Heart left ventricle (tissue), 16 donors: ENCODE measurements at regions not wholly inside any gene's neighbourhood (a gene's known extent, or its start where the extent isn't known, plus 50 kb on each side); places are given as distances from the start of the nearest gene placed in this dataset.

Experiments used
- ATAC-seq, 4 donors: fragments of 200-7000 bp; cut with Tn5 transposase; one replicate each; pipeline ENCODE4 v1.9.1; 2020 to 2022; ENCODE audit warnings: moderate library complexity in 4 of 4, mild to moderate bottlenecking in 3 of 4, moderate number of reproducible peaks in 1 of 4
- DNase-seq, 5 donors: peaks; one replicate each; pipeline ENCODE4 v3.0.0-alpha.2; 2020
- H3K27ac ChIP-seq, 12 donors: fragments of 200-600 bp; sonication (generic) in 4 of 12; one replicate each; pipeline versions ENCODE4 v1.5.0 to v1.8.0; 2016 to 2022; ENCODE audit warnings: mild to moderate bottlenecking in 2 of 12
- H3K27me3 ChIP-seq, 9 donors: fragments of 200-600 bp; sonication (generic) in 2 of 9; one replicate each; pipeline versions ENCODE4 v1.5.1 to v1.8.0; 2016 to 2022; ENCODE audit warnings: mild to moderate bottlenecking in 3 of 9
- H3K36me3 ChIP-seq, 9 donors: fragments of 200-600 bp; sonication (generic) in 2 of 9; one replicate each; pipeline versions ENCODE4 v1.5.0 to v1.8.0; 2018 to 2022; ENCODE audit warnings: mild to moderate bottlenecking in 2 of 9
- H3K4me1 ChIP-seq, 12 donors: fragments of 200-600 bp; sonication (generic) in 4 of 12; one replicate each; pipeline versions ENCODE4 v1.5.0 to v1.8.0; 2016 to 2022; ENCODE audit warnings: mild to moderate bottlenecking in 3 of 12
- H3K4me3 ChIP-seq, 12 donors: fragments of 200-600 bp; sonication (generic) in 4 of 12; one replicate each; pipeline versions ENCODE4 v1.5.0 to v1.8.0; 2017 to 2022; ENCODE audit warnings: mild to moderate bottlenecking in 9 of 12, moderate library complexity in 4 of 12
- H3K9me3 ChIP-seq, 12 donors: fragments of 200-600 bp; sonication (generic) in 4 of 12; one replicate each; pipeline versions ENCODE4 v1.5.0 to v1.8.0; 2016 to 2022; ENCODE audit warnings: mild to moderate bottlenecking in 1 of 12
- POLR2A ChIP-seq, 2 donors: fragments of 450-650 bp; IDR thresholded peaks; one replicate each; pipeline ENCODE4 v1.6.1; 2017; ENCODE audit warnings: antibody characterized with exemption in 2 of 2, mild to moderate bottlenecking in 2 of 2, moderate library complexity in 2 of 2
- WGBS, 4 donors: extraction: QIAGEN DNeasy Blood & Tissue Kit in 2 of 4; methylation state at CpG; one replicate each; pipeline versions ENCODE4 v1.1.5 to v1.1.7; 2013 to 2018; 5-methylcytosine and 5-hydroxymethylcytosine counted together
- intact Hi-C, 10 donors: fragments of 100-400 bp; cut with DNase I; formaldehyde crosslinking; loops; one replicate each; pipeline versions ENCODE4 v1.11.1 to v1.14.2; 2022
- TF ChIP-seq, protein P1 (sequence below), 12 donors: fragments of 200-600 bp; sonication (generic) in 4 of 12; IDR thresholded peaks; one replicate each; pipeline versions ENCODE4 v1.5.0 to v1.8.0; 2018 to 2022; ENCODE audit warnings: antibody characterized with exemption in 12 of 12, mild to moderate bottlenecking in 5 of 12
- donor health status: ischemic (EF 13 %, LVEDD 7.1; RV severe dilation, severe dysfunction).
- donor health status: healthy with polysubstance abuse.
- donor health status: DM: no; HTN: yes; CAD: no.
- donor health status: DM: no; HTN: no; CAD: no.
- donor health status: ischemic (EF 25% LVEDD 6.9; RV normal size, moderate dysfunction).
- donor health status: ischemic (EF 25% LVEDD 5.7; RV mildly dilated, moderate dysfunction).
- donor health status: healthy.
- donor health status: DM: yes; HTN: yes; CAD: no.
- donor health status: ischemic (EF 35%, LVEDD 5.7; RV mildly dilated, moderate dysfunction).
- donor health status: nonischemic (EF 11% LVEDD 7.7; RV severe dilation, severe dysfunction).
- donor health status: DM: yes; HTN: yes; CAD: no.
- donor health status: PGD.
- donor health status: ischemic (EF 29% LVEDD 5.4; RV normal size, mild dysfunction).
- donor health status: nonischemic (EF 23%, LVEDD 6.1; RV moderate dilation, normal function).

GRCh38 chr4:171573181-171573580 lies 240.0 kb upstream of the GALNTL6 start:
- WGBS, 4 donors, result 85 to 93% (median 90%) methylated on average over 2 of the region's 2 CpGs
- ATAC-seq, result no peak

DNA sequence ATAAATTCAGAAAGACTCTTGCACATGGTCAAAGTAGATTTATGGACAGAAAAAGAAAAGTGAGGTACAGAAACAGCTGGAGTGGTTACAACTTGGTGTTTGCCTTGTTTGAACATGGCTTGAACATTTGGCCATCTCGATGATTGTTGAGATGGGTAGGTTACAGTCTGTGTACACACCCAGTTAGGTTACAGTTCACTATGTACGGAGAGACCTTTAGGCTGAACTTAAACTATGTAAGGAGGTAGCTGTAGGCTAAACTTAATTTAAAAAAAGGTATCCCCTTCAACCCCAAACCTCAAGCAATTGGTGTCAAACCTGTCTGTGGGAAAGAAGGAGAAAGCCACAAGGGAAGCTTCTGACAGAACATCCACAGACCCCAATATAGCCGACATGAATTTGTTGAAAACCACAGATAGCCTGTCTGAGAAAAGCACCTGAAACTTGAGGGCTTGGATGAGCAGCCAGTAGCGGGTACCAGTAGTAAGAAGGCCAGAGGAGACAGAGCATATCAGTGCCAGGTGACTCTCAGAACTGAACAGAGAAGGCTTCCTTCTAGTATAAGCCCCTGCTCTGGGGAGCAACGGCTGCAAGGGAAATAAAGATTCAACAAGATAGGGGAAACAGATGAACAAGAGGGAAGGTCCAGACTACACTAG lies 247.9 kb upstream of the GALNTL6 start:
- no peak overlapping the region for H3K4me3 ChIP-seq
- no peaks in the 10 kb centered on the region for H3K4me1 ChIP-seq
- intact Hi-C loops, result no loop called here
- 64 to 70% (median 68%) methylated on average over 5 of the region's 5 CpGs for WGBS, 4 donors
- H3K27ac ChIP-seq, result no peak overlapping the region
- DNase-seq (no peak), ATAC-seq (no peak)
- no peaks in the 10 kb centered on the region for H3K27me3 ChIP-seq
- TF ChIP-seq, protein P1, sequence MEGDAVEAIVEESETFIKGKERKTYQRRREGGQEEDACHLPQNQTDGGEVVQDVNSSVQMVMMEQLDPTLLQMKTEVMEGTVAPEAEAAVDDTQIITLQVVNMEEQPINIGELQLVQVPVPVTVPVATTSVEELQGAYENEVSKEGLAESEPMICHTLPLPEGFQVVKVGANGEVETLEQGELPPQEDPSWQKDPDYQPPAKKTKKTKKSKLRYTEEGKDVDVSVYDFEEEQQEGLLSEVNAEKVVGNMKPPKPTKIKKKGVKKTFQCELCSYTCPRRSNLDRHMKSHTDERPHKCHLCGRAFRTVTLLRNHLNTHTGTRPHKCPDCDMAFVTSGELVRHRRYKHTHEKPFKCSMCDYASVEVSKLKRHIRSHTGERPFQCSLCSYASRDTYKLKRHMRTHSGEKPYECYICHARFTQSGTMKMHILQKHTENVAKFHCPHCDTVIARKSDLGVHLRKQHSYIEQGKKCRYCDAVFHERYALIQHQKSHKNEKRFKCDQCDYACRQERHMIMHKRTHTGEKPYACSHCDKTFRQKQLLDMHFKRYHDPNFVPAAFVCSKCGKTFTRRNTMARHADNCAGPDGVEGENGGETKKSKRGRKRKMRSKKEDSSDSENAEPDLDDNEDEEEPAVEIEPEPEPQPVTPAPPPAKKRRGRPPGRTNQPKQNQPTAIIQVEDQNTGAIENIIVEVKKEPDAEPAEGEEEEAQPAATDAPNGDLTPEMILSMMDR (IDR thresholded peaks at IDR 0.05), result no peak
- no peak for TF ChIP-seq POLR2A (IDR thresholded peaks at IDR 0.05)
- no peaks in the 10 kb centered on the region for H3K36me3 ChIP-seq
- H3K9me3 ChIP-seq, result no peaks in the 10 kb centered on the region

More at GRCh38 chr4:171573181-171573580, 240.0 kb upstream of the GALNTL6 start:
- H3K4me1 ChIP-seq, result no peaks in the 10 kb centered on the region
- TF ChIP-seq, protein P1 (IDR thresholded peaks at IDR 0.05), result no peak
- no peak for TF ChIP-seq POLR2A (IDR thresholded peaks at IDR 0.05)
- no peaks in the 10 kb centered on the region for H3K36me3 ChIP-seq
- H3K27me3 ChIP-seq, result no peaks in the 10 kb centered on the region
- DNase-seq, result no peak
- no peaks in the 10 kb centered on the region for H3K9me3 ChIP-seq
- H3K4me3 ChIP-seq, result no peak overlapping the region
- intact Hi-C loops, result no loop called here
- no peak overlapping the region for H3K27ac ChIP-seq

DNA sequence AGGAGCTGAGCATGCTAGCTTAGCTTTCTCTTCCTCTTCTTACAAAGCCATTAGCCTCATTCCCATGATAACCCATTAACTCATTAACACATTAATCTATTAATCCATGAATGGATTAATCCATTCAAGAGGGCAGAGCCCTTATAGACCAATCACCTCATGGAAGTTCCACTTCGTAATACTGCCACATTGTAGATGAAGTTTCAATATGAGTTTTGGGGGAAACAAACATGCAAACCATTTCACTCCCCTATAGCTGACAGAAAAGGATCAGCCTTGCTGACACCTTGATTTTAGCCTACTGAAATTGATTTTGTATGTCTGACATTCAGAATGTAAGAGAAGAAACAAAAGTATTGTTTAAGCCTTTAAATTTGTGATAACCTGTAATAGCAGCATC lies 251.8 kb upstream of the GALNTL6 start:
- H3K27me3 ChIP-seq, result no peaks in the 10 kb centered on the region
- no peaks in the 10 kb centered on the region for H3K36me3 ChIP-seq
- H3K4me1 ChIP-seq, result no peaks in the 10 kb centered on the region
- H3K9me3 ChIP-seq, result no peaks in the 10 kb centered on the region
- TF ChIP-seq, protein P1 (IDR thresholded peaks at IDR 0.05), result no peak
- no peak for TF ChIP-seq POLR2A (IDR thresholded peaks at IDR 0.05)
- no peak overlapping the region for H3K27ac ChIP-seq
- no peak overlapping the region for H3K4me3 ChIP-seq
- no peak for DNase-seq
- intact Hi-C loops, result no loop called here
- no peak for ATAC-seq
- WGBS, 4 donors, result 66 to 81% (median 74%) methylated on average over 1 of the region's 1 CpG

- Histone ChIP-seq H3K4me1 (no peaks in the 10 kb centered on the region), H3K4me3 (no peak overlapping the region), H3K9me3 (no peaks in the 10 kb centered on the region), H3K27ac (no peak overlapping the region), H3K36me3 (no peaks in the 10 kb centered on the region), H3K27me3 (no peaks in the 10 kb centered on the region)
- TF ChIP-seq POLR2A (IDR thresholded peaks at IDR 0.05), result no peak
- TF ChIP-seq, protein P1 (IDR thresholded peaks at IDR 0.05), result no peak
- ATAC-seq, result no peak
- intact Hi-C loops, result no loop called here
- 78 to 85% (median 82%) methylated on average over 5 of the region's 5 CpGs for WGBS, 4 donors
- DNase-seq, result no peak
Observed at GRCh38 chr4:171553961-171554360, 259.2 kb upstream of the GALNTL6 start.
